ENCODE measurements at regions not wholly inside any gene's neighbourhood (a gene's known extent, or its start where the extent isn't known, plus 50 kb on each side); places are given as distances from the start of the nearest gene placed in this dataset.

GRCh38 chr20:29298759-29299613 is 1958.5 kb upstream of the DEFB115 start:
- H2AFZ ChIP-seq: no peak overlapping the region
- Mint-ChIP-seq H3K9me3 (peaks cover 32% of the 10 kb centered on the region), H3K4me1 (no peaks in the 10 kb centered on the region), H3K27ac (no peak overlapping the region), H3K36me3 (ENCODE audit: low read depth) (peaks cover 55% of the 10 kb centered on the region), H3K27me3 (ENCODE audit: insufficient read depth, low read depth, poor library complexity) (peaks cover 16% of the 10 kb centered on the region), H3K4me3 (no peak overlapping the region)
- TF ChIP-seq CTCF (conservative IDR thresholded peaks at IDR 0.05; ENCODE audit: low read depth in 2 of 2) (no peak), STAT1 (IDR thresholded peaks at IDR 0.05; ENCODE audit: unreplicated experiment) (no peak), JUNB (IDR thresholded peaks at IDR 0.05; ENCODE audit: unreplicated experiment) (no peak), REST (IDR thresholded peaks at IDR 0.05; ENCODE audit: unreplicated experiment) (no peak), ZNF114 (CRISPR knock-in tag; IDR thresholded peaks at IDR 0.05) (no peak), CREB1 (CRISPR knock-in tag; IDR thresholded peaks at IDR 0.05; ENCODE audit: low read depth) (no peak), ETS1 (IDR thresholded peaks at IDR 0.05) (no peak), ZNF462 (CRISPR knock-in tag; IDR thresholded peaks at IDR 0.05) (no peak), ZNF331 (CRISPR knock-in tag; IDR thresholded peaks at IDR 0.05; ENCODE audit: low read depth) (no peak), EZH2phosphoT487 (IDR thresholded peaks at IDR 0.05; ENCODE audit: unreplicated experiment) (no peak), NANOG (IDR thresholded peaks at IDR 0.05; ENCODE audit: borderline replicate concordance) (no peak), POLR2AphosphoS5 (IDR thresholded peaks at IDR 0.05; ENCODE audit: low read depth) (no peak), EZH2 (IDR thresholded peaks at IDR 0.05; ENCODE audit: low read depth, unreplicated experiment) (no peak)
- no peak overlapping the region for H3K27ac ChIP-seq (ENCODE audit: low read depth)
- H3K4me2 ChIP-seq: no peak overlapping the region
- no peaks in the 10 kb centered on the region for H3F3A ChIP-seq (replicated peaks; ENCODE audit: low read depth)
- ATAC-seq: no peak
- no peaks in the 10 kb centered on the region for H3K79me2 ChIP-seq (replicated peaks; ENCODE audit: insufficient read depth)
- H3K27me3 ChIP-seq (ENCODE audit: insufficient read depth): no peaks in the 10 kb centered on the region
- H3K4me1 ChIP-seq (ENCODE audit: insufficient read depth): no peaks in the 10 kb centered on the region
- no peaks in the 10 kb centered on the region for H4K20me1 ChIP-seq (replicated peaks; ENCODE audit: insufficient read depth)
- H3K9me2 ChIP-seq (ENCODE audit: insufficient read depth): no peaks in the 10 kb centered on the region
- no peak for DNase-seq (ENCODE audit: low spot score)
- no peaks in the 10 kb centered on the region for H3K36me3 ChIP-seq (ENCODE audit: insufficient read depth)
- no peak overlapping the region for H3K4me3 ChIP-seq
